ENCODE measurements at regions not wholly inside any gene's neighbourhood (a gene's known extent, or its start where the extent isn't known, plus 50 kb on each side); places are given as distances from the start of the nearest gene placed in this dataset.

GRCh38 chr2:56613920-56614319 lies 430.1 kb downstream of the CCDC85A start:
- intact Hi-C loops (cut with DNase I) = no loop called here

DNA sequence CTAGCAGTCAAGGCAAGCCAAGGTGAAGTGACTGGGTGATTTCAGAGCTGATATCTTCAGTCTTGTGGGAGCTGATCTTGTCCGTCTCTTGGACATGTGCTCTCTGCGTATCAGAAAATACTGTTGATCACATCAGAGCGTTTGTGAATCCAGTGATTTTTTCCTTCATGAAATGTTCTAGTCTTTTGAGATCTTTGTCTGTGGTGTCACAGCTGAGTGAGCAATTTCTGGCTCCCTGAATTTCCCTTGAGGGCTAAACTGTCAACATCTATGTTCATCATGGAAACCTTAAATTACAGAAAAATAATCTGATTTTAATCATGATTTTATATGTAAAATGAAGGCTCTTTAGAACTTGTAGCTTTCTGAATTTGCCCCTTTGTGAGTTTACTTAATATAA lies 432.0 kb downstream of the CCDC85A start:
- Histone ChIP-seq H3K27me3 (no peaks in the 10 kb centered on the region), H3K36me3 (no peaks in the 10 kb centered on the region), H3K9me3 (no peaks in the 10 kb centered on the region), H3K27ac (no peak overlapping the region), H3K4me1 (ENCODE audit: insufficient read depth) (no peaks in the 10 kb centered on the region), H3K4me3 (no peak overlapping the region)
- intact Hi-C loops (cut with DNase I) = no loop called here
- no peak for DNase-seq
- 47 to 64% (median 49%) methylated on average over 3 of the region's 3 CpGs for WGBS, 3 donors
- no peak for TF ChIP-seq POLR2A (IDR thresholded peaks at IDR 0.05)
- TF ChIP-seq EP300 (IDR thresholded peaks at IDR 0.05) = no peak
- TF ChIP-seq, protein P1, sequence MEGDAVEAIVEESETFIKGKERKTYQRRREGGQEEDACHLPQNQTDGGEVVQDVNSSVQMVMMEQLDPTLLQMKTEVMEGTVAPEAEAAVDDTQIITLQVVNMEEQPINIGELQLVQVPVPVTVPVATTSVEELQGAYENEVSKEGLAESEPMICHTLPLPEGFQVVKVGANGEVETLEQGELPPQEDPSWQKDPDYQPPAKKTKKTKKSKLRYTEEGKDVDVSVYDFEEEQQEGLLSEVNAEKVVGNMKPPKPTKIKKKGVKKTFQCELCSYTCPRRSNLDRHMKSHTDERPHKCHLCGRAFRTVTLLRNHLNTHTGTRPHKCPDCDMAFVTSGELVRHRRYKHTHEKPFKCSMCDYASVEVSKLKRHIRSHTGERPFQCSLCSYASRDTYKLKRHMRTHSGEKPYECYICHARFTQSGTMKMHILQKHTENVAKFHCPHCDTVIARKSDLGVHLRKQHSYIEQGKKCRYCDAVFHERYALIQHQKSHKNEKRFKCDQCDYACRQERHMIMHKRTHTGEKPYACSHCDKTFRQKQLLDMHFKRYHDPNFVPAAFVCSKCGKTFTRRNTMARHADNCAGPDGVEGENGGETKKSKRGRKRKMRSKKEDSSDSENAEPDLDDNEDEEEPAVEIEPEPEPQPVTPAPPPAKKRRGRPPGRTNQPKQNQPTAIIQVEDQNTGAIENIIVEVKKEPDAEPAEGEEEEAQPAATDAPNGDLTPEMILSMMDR (IDR thresholded peaks at IDR 0.05) = no peak

More at GRCh38 chr2:56613920-56614319, 430.1 kb downstream of the CCDC85A start:
- Histone ChIP-seq H3K4me3 (no peak overlapping the region), H3K36me3 (no peaks in the 10 kb centered on the region), H3K4me1 (ENCODE audit: insufficient read depth) (no peaks in the 10 kb centered on the region), H3K27ac (no peak overlapping the region), H3K9me3 (no peaks in the 10 kb centered on the region), H3K27me3 (no peaks in the 10 kb centered on the region)
- TF ChIP-seq, protein P1 (IDR thresholded peaks at IDR 0.05) = no peak
- no peak for TF ChIP-seq EP300 (IDR thresholded peaks at IDR 0.05)
- TF ChIP-seq POLR2A (IDR thresholded peaks at IDR 0.05) = no peak
- no peak for DNase-seq
- WGBS, 3 donors = 57 to 60% (median 58%) methylated on average over 1 of the region's 1 CpG

GRCh38 chr2:56624181-56624580 lies 440.4 kb downstream of the CCDC85A start:
- Histone ChIP-seq H3K27ac (no peak overlapping the region), H3K36me3 (no peaks in the 10 kb centered on the region), H3K4me3 (no peak overlapping the region), H3K27me3 (peaks cover 3% of the 10 kb centered on the region), H3K4me1 (ENCODE audit: insufficient read depth) (no peaks in the 10 kb centered on the region), H3K9me3 (no peaks in the 10 kb centered on the region)
- DNase-seq = no peak
- 67 to 84% (median 75%) methylated on average over 1 of the region's 1 CpG for WGBS, 3 donors
- intact Hi-C loops (cut with DNase I) = no loop called here
- TF ChIP-seq EP300 (IDR thresholded peaks at IDR 0.05) (no peak), POLR2A (IDR thresholded peaks at IDR 0.05) (no peak)
- TF ChIP-seq, protein P1 (IDR thresholded peaks at IDR 0.05) = no peak

- H3K9me3 ChIP-seq = no peaks in the 10 kb centered on the region
- no peak overlapping the region for H3K4me3 ChIP-seq
- no peaks in the 10 kb centered on the region for H3K36me3 ChIP-seq
- TF ChIP-seq, protein P1 (IDR thresholded peaks at IDR 0.05) = no peak
- no peak for TF ChIP-seq EP300 (IDR thresholded peaks at IDR 0.05)
- no peak for TF ChIP-seq POLR2A (IDR thresholded peaks at IDR 0.05)
- DNase-seq = no peak
- peaks cover 3% of the 10 kb centered on the region for H3K27me3 ChIP-seq
- intact Hi-C loops (cut with DNase I) = no loop called here
- no peaks in the 10 kb centered on the region for H3K4me1 ChIP-seq (ENCODE audit: insufficient read depth)
- 53 to 73% (median 58%) methylated on average over 3 of the region's 3 CpGs for WGBS, 3 donors
- H3K27ac ChIP-seq = no peak overlapping the region
These were observed 443.1 kb downstream of the CCDC85A start for GRCh38 chr2:56626927-56627326.

Data from ovary (tissue), 7 donors.